CD4-positive, alpha-beta T cell treated with Interleukin-10 for 1 hour (primary cell): ENCODE measurements at regions not wholly inside any gene's neighbourhood (a gene's known extent, or its start where the extent isn't known, plus 50 kb on each side); places are given as distances from the start of the nearest gene placed in this dataset.
"Not testable (repeated sequence)": the region's sequence is repeated elsewhere in the genome, so short reads cannot be mapped to it uniquely, and the experiment has no call there.

Source experiments
- DNase-seq: peaks from one replicate; pipeline ENCODE4 v3.0.0-alpha.2; 2020

GRCh38 chr2:180829261-180829660 is 151.1 kb upstream of the UBE2E3 start:
- no peak for DNase-seq

- no peak for DNase-seq
These were observed 151.6 kb upstream of the UBE2E3 start for GRCh38 chr2:180828756-180829155.

- no peak for DNase-seq
These were observed 156.8 kb upstream of the UBE2E3 start for GRCh38 chr2:180823546-180824141.

- DNase-seq, result no peak
These were observed 161.3 kb upstream of the UBE2E3 start for GRCh38 chr2:180819106-180819505.

GRCh38 chr2:180818700-180819099 is 161.7 kb upstream of the UBE2E3 start:
- not testable (repeated sequence) for DNase-seq

- DNase-seq, result no peak
These were observed 181.3 kb upstream of the UBE2E3 start for GRCh38 chr2:180799141-180799540.

GRCh38 chr2:180790891-180791290 is 189.5 kb upstream of the UBE2E3 start:
- no peak for DNase-seq

- DNase-seq, result no peak
These were observed 193.1 kb upstream of the UBE2E3 start for GRCh38 chr2:180787330-180787729.

- no peak for DNase-seq
These were observed 199.1 kb upstream of the UBE2E3 start for GRCh38 chr2:180781276-180781675.

GRCh38 chr2:180778291-180778690 is 202.1 kb upstream of the UBE2E3 start:
- DNase-seq, result no peak

GRCh38 chr2:180776921-180777320 is 203.5 kb upstream of the UBE2E3 start:
- DNase-seq, result no peak

GRCh38 chr2:180775711-180776110 is 204.7 kb upstream of the UBE2E3 start:
- DNase-seq, result no peak

GRCh38 chr2:180765316-180765715 is 215.1 kb upstream of the UBE2E3 start:
- DNase-seq, result not testable (repeated sequence)

GRCh38 chr2:180763263-180763989 is 217.0 kb upstream of the UBE2E3 start:
- no peak for DNase-seq

- no peak for DNase-seq
These were observed 219.2 kb upstream of the UBE2E3 start for GRCh38 chr2:180761224-180761623.

- no peak for DNase-seq
These were observed 220.8 kb upstream of the UBE2E3 start for GRCh38 chr2:180759631-180760030.

GRCh38 chr2:180753809-180754761 is 226.3 kb upstream of the UBE2E3 start:
- DNase-seq, result no peak

GRCh38 chr2:180751306-180751920 is 229.0 kb upstream of the UBE2E3 start:
- no peak for DNase-seq

GRCh38 chr2:180747728-180748127 is 232.7 kb upstream of the UBE2E3 start:
- DNase-seq, result no peak

GRCh38 chr2:180743401-180743800 is 237.0 kb upstream of the UBE2E3 start:
- DNase-seq, result no peak

GRCh38 chr2:180742801-180743200 is 237.6 kb upstream of the UBE2E3 start:
- DNase-seq, result no peak

- DNase-seq, result no peak
These were observed 241.3 kb upstream of the UBE2E3 start for GRCh38 chr2:180739070-180739469.

- no peak for DNase-seq
These were observed 244.6 kb upstream of the UBE2E3 start for GRCh38 chr2:180735799-180736198.
